NCI-H748 (cell line): ENCODE measurements at regions not wholly inside any gene's neighbourhood (a gene's known extent, or its start where the extent isn't known, plus 50 kb on each side); places are given as distances from the start of the nearest gene placed in this dataset.
A peak's percentile ranks its signal among the peaks of the same experiment; 100 is the strongest.
"Not testable (repeated sequence)": the region's sequence is repeated elsewhere in the genome, so short reads cannot be mapped to it uniquely, and the experiment has no call there.

Experiments used
- DNase-seq: peaks from one replicate; lab custom pipeline; 2025; ENCODE audit not compliant: unreplicated experiment; lab: John Stamatoyannopoulos, UW

DNA sequence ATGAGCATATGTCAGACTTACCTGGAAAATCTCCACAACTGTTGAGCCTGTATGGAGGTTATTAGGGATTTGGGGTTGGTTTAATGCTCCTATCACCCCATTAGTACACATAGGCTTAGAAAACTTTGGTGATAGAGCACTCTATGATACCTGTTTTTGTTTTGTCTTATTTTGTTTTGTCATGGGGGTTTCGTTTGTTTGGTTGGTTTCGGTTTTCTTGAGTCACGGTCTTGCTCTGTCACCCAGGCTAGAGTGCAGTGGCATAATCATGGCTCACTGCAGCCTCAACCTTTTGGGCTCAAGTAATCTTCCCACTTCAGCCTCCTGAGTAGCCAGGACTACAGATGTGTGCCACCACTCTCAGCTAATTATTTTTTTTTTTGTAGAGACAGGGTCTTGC lies 70.0 kb downstream of the MZT1 start:
- no peak for DNase-seq

DNA sequence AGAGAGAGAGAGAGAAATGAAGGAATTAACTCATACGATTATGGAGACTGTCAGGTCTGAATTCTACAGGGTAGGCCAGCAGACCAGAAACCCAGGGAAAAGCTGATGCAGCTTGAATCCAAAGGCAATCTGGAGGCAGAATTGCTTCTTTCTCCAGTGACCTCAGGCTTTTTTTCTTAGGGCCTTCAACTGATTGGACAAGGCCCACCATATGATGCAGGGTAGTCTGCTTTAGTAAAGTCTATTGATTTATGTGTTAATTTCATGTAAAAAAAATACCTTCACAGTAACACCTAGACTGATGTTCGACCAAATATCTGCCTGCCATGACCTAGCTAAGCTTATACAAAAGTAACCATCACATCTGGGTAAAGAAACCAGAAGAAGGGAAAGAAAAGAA lies 71.1 kb downstream of the MZT1 start:
- no peak for DNase-seq

DNA sequence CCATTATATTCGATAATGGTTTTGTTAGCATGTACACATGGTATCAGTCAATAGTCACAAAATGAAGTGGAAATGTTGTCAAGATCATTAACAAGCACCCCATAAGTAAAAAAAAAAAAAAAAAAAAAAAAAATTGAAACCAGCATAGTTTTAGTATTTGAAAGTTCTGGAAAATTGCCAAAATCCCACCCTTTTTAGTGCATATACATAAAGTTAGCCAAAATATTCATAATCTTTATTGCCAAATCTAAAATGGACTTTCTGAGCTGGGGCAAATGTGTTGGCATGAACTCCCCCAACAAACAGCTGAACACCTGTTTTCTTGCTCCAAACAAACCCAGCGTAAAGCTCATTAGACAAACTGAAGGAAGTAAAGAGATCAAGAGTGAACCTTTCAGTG lies 73.9 kb downstream of the MZT1 start:
- DNase-seq, result peak; percentile 9

DNA sequence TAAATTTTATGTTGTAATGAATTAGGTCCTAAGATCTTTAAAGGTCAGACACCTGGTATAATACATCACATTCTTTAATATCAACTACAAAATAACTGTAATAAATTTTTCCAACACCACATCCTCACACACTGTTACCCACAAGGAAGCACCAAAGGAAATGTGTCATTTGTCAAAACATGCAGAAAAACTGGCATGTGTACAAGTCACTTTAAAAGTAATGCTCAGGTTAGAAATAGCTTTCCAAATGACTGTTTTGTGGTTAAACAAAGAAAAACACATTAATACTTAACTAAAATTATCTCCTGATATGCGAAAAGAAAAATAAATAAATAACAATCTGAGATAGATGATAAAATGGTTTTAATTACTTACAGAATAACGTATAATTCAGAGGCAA lies 74.7 kb downstream of the MZT1 start:
- DNase-seq, result no peak

DNA sequence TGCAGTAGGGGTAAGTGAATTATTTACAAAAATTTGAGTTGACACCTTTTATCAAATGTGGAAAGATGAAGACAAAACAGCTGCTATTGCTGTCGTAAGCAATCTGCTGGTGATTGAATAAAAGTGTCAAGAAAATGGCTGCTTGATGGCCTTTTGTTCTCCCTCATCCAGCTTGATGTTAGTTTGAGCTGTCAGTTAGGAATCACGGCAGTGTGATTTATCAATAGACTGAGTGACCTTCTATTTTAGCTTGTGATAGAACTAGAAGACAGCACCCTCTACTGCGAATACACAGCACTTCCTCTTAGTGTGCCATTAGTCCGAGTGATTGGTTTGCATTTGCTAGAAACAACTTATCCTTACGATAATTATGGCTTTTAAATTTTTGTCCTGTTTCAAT lies 76.3 kb downstream of the MZT1 start:
- peak; percentile 85 for DNase-seq

DNA sequence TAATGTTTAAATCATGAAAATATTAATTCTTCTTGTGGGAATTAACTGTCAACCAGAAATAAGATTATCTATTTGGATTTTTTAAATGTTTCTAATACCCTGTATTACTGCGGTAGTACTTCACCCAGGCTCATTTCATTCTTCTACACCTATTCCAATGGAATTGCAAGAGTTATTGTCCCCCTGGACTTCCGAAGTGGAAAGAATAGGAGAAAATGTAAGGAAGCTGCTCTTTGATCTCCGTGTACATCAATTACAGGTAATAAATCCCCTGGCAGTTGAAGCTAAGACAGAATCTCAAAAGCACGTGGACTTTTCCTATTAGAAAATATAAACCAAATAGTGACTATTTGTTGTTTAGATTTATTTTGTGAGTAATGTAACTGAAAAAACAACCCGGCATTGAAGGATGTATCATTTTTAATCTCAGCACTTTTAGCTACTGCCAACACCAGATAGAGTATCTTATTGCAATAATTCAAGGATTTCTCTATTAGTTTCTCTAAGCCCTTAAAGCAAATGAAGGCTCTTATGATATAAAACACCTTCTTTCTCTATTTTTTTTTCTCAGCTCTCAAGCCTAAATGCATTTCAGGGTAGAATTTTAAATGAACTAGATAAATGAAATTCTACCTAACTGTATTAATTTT lies 77.3 kb downstream of the MZT1 start:
- no peak for DNase-seq

DNA sequence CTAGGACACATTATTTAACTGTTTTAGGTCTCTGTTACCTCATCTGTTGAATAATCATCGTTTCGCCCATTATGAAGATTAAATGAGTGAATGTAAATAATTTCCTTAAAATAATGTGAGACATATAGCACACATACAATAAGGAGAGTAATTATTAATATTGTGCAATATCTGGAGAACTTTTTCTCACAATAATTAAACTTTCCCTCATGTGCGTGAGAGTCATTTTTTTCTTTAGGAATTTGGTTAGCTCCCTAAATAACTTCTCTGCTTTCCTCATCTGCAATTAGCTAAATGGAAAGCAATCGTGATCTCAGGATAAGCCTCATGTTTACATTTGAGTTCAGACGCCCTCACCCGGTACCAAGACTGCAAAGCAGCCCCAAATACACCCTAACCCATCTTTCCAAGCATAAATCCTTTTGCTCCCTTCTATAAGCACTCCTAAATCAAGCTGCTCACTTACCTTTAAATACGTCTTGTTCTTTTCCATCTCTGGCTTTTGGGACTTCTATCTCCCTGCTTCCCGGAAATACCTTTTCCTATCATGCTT lies 78.8 kb downstream of the MZT1 start:
- DNase-seq, result peak; percentile 34

DNA sequence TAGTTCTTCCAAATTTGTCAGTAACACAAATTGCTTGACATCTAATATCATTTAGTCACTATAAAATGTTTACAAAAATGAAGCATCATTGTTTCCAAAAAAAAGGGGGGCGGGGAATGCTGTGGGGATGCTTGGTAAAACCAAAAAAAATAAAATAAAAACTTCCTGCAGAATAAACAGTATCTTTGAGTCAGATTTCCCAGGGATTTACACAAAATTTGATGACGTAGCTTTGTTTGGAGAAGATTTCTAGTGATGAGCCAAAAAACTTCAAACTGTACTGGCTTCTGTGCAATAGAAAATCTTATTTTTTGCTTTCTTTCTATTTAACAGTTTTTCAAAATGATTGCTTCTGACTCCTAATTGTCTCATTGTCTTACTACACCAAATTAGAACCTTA lies 80.0 kb downstream of the MZT1 start:
- no peak for DNase-seq

DNA sequence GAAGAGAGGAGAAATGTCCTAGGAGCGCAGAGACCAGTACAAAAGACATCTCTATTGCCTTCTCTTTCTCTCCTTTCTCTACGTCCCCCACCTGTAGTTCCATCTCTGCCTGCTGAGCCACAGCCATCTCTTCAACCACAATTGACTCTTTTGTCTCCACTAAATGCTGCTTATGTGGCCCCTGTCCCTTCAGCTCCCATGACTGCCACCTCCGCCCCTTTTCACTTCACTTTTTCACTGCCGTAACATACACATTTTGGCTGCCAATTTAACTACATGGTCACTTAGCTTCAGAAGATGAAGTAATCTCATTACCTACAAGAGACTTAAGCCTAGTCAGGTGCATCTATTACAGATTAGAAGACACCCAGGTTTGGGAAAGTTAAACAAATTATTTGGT lies 81.9 kb downstream of the MZT1 start:
- no peak for DNase-seq

DNA sequence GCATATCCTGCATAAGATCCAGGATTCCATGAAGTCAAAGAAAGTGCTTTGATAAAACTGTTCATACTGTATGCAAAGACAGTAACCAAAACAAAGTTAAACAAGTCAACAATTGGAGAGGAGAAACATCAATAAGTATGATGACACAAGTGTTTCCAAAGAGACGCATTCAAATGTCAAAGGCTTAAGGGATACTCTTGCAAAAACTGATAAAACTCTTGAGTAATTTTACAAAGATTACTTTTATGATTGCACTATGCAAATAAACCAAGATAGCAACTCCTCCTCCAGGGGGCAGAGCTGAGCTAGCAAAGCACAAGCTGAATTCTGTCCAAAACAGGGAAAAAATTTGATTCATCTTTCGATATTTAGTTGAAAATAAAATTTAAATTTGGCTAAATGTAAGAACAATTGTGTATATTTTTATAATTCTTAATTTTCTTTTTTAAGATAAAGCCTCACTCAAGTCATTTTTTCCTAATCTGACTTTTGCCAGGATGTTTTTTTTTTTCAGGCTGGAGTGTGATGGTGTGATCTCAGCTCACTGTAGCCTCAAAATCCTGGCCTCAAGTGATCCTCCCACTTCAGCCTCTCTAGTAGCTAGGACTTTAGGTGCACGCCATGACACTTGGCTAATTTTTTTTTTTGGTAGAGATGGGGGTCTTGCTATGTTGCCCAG lies 84.0 kb downstream of the MZT1 start:
- DNase-seq, result peak; percentile 29

DNA sequence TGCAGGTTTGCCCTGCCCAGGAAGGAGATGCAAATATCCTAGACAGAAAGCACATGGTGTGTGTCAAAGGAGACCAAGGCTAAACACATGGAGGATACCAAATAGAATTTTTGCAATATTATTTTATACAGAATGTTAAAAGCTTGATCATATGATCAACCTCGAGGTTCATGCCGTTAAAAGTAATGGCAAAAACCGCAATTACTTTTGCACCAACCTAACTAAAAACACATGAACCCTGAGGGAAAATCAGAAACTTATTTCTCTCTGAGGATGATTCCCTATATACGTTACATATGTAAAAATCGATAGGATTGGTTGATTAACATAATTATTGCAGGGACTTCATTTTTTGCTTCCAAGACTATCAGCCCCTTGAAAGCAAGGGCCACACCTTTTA lies 88.1 kb downstream of the MZT1 start:
- no peak for DNase-seq

DNA sequence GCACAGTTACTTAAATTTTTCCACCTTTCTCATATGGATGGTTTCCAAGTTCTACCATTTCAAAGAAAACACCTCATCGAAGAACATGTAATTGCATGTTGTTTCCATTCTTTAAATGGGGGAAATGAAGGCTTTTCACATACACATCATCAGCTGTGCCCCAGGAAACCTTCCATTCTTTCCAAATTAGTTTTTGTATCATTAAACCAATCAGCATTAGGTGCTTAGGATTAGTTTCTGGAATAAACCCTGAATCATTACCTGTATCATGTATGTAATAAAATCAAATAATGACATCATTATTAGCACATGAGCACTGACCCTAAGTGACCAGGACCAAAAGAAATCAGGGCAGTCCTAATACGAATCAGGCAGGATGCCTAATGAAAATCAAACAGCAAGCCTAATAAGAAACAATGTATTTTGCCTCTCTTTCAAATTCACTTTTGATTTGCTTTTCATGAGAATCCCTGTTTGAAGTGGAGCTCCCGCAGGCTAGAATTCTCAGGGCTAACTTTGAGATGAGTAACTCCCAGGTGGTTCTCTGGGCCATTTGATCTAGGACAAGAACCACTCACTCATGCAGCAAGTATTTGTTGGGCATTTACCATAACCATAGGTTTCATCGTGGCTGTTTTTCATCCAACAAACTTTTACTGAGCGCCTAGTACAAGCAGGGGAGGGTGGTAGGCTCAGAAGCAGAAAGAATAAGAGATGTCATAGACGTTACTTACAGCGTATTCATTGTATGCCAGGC lies 89.2 kb downstream of the MZT1 start:
- DNase-seq, result no peak

DNA sequence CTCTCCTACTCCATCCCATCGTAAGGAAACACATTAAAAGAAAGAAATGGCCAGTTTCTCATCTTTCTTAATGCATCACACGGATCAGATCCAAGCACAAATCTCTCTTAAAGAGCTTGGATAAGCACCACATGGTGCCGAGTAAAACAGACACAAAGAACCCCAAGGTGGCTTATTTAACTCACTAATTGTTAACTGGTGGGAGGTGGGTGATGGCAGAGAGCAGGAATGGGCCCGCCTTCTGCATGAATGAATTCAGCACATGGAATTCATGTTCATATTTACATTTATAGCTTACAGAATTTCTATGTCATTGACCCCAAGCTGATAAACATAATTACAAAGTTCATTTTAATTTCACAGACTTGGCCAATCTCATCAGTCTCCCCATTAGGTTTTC lies 89.9 kb downstream of the MZT1 start:
- DNase-seq, result no peak

DNA sequence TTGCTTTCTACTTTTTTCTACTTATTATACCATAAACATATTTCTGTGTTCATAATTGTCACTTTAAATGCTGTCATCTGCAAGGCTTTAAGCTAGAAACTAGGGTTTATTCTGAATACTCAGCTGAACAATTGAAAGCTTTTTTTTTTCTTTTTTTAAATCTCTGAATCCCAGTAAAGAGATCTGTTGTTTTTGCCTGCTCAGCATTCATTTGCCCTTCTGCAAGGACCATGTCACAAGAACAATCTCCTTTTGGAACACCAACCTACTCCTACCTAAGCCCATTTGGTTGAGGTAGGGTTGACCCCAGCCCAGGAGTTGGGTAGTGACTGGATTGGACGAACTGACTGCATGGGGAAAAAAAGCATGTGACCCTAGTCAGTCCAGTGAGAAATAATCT lies 92.6 kb downstream of the MZT1 start:
- DNase-seq, result no peak

DNA sequence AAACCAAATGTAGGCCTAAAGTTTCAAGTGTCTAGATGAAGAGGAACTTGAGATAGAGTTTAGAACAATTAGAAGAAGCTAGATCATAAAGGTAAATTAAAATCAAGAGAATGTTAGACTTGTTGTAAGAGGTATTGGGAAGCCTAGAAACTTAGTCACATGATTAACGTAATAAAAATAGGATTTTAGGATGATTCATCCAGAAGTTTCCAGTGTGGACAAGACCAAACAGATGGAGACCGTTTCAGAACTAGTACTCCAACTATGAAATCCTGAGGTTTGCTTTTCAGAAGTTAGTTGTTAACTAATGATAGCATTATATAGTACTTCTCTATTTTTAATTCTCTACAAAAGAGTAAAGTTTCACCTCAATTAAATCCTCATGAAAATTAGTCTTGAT lies 104.9 kb downstream of the MZT1 start:
- DNase-seq, result no peak

DNA sequence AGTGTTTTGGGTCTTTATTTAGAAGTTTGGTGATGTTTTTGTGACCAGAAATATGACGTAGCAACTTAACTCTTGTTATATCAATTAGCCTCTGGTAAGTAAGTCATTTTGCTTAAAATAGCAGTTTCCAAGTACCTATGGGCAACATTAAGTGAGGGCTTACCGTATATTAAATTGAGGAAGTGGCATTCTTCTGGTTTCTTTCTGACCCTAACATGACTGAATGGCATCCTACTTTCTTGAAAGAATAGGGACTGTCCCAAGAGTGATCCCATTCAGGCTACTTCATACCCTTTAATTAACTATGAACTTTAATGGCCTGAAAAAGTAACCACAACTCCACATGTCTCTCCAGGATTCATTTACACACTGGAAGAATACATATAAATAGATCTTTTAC lies 106.6 kb downstream of the MZT1 start:
- no peak for DNase-seq

DNA sequence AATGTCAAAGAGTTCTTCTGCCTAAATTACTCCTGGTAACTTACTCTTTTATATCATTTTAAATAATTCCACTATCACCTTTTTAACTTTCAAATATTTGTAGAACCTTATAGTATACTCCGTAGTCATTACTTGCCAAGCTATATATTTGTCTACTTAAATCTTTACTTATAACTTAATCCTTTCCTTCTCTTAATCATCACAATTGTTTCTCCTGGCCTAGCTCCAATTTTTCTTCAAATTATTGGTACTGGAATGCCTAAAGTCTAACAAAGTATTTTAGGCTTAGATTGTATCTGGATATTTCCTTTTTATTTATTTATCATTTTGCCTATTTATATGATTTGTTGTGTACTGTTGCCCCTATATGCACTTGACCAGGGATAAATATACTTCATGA lies 109.5 kb downstream of the MZT1 start:
- no peak for DNase-seq

DNA sequence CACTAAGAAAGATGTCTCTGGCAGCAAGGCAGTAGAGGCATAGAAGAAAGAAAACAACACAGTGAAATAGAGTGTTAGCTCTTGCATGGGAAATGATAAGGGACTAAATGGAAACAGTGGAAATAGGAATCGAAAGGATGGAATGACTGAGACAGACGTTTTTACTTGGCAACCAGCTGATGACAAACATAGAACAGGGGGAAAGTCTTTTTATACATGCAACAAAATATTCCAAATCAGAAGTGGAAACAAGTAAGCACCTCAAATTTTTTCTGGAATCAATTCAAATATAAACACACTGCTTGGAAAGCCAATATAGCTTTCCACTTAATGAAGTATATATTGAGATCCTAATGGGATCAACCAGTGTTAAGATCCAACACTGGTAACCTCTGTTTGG lies 110.2 kb downstream of the MZT1 start:
- DNase-seq, result no peak

DNA sequence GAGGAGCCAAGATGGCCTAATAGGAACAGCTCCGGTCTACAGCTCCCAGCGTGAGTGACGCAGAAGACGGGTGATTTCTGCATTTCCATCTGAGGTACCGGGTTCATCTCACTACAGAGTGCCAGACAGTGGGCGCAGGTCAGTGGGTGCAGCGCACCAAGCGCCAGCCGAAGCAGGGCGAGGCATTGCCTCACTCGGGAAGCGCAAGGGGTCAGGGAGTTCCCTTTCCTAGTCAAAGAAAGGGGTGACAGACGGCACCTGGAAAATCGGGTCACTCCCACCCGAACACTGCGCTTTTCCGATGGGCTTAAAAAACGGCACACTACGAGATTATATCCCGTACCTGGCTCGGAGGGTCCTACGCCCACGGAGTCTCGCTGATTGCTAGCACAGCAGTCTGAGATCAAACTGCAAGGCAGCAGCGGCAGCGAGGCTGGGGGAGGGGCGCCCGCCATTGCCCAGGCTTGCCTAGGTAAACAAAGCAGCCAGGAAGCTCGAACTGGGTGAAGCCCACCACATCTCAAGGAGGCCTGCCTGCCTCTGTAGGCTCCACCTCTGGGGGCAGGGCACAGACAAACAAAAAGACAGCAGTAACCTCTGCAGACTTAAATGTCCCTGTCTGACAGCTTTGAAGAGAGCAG lies 117.1 kb downstream of the MZT1 start:
- DNase-seq, result not testable (repeated sequence)

DNA sequence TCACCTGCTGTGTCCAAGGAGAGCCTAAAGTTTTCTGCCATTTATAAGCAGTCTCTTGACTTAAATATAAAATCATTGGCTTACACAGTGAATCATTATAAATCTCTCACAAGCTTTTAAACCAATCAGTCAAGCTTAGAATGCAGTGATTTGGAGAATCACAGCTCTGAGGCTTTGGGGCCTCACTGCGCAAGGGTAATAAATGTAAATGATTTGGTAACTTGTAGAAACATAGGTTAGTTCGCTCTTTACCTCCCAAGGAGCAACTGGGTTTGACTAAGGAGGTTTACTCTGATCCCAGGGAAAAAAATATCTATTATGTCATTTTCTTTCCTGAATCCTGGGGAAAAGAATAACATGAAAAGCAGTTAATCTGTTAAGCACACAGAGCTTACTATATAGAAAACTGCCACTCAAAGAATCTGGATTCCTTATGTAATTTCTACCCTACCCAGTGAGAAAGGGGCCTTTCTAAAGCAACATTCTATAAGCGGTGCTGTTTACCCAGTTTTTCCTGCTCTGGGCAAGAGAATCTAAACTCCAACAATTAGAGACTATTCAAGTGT lies 128.2 kb downstream of the MZT1 start:
- no peak for DNase-seq

DNA sequence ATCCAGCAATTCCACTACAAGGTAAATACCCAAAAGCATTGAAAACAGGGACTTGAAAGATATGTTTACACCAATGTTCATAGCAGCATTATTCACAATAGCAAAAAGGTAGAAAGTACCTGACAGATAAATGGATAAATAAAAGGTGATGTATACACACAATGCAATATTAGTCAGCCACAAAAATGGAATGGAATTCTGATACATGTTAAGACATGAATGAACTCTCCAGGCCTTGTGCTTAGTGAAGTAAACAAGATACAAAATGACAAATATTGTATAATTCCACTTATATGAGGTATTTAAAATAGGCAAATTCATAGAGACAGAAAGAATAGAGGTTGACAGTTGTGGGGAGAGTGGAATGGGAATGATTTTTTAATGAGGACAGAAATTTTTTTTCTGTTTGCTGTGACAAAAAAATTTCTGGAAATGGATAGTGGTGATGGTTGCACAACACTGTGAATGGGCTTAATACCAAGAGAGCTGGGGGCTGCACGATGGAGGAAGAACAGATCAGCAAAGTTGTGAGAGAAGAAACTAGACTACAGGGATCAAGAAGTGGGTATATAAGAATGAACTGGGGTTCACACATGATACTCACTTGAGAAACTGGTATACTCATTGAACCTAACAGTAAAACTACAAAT lies 137.2 kb downstream of the MZT1 start:
- no peak for DNase-seq
